ENCODE measurements at regions not wholly inside any gene's neighbourhood (a gene's known extent, or its start where the extent isn't known, plus 50 kb on each side); places are given as distances from the start of the nearest gene placed in this dataset.

GRCh38 chr9:13629067-13629466, 349.6 kb upstream of the MPDZ start:
- DNase-seq, result no peak

- no peak for DNase-seq
These were observed 349.0 kb upstream of the MPDZ start for GRCh38 chr9:13628526-13628925.

- DNase-seq, result no peak
These were observed 348.0 kb upstream of the MPDZ start for GRCh38 chr9:13627502-13627901.

- no peak for DNase-seq
These were observed 347.6 kb upstream of the MPDZ start for GRCh38 chr9:13627071-13627470.

- DNase-seq, result no peak
These were observed 347.1 kb upstream of the MPDZ start for GRCh38 chr9:13626601-13627000.

- no peak for DNase-seq
These were observed 342.5 kb upstream of the MPDZ start for GRCh38 chr9:13621872-13622564.

- DNase-seq, result no peak
These were observed 337.1 kb upstream of the MPDZ start for GRCh38 chr9:13616491-13617035.

GRCh38 chr9:13615660-13616490, 336.4 kb upstream of the MPDZ start:
- no peak for DNase-seq

GRCh38 chr9:13614060-13614459, 334.6 kb upstream of the MPDZ start:
- no peak for DNase-seq

- no peak for DNase-seq
These were observed 333.8 kb upstream of the MPDZ start for GRCh38 chr9:13613296-13613695.

- no peak for DNase-seq
These were observed 329.0 kb upstream of the MPDZ start for GRCh38 chr9:13608451-13608850.

- DNase-seq, result no peak
These were observed 328.3 kb upstream of the MPDZ start for GRCh38 chr9:13607481-13608441.

GRCh38 chr9:13606586-13606985, 327.1 kb upstream of the MPDZ start:
- DNase-seq, result no peak

- no peak for DNase-seq
These were observed 324.4 kb upstream of the MPDZ start for GRCh38 chr9:13603921-13604320.

- DNase-seq, result no peak
These were observed 319.2 kb upstream of the MPDZ start for GRCh38 chr9:13598738-13599137.

GRCh38 chr9:13597427-13597826, 317.9 kb upstream of the MPDZ start:
- no peak for DNase-seq

GRCh38 chr9:13597004-13597403, 317.5 kb upstream of the MPDZ start:
- no peak for DNase-seq

GRCh38 chr9:13596383-13596970, 317.0 kb upstream of the MPDZ start:
- no peak for DNase-seq

- DNase-seq, result no peak
These were observed 311.5 kb upstream of the MPDZ start for GRCh38 chr9:13590996-13591395.

GRCh38 chr9:13589034-13589737, 309.7 kb upstream of the MPDZ start:
- DNase-seq, result no peak

- DNase-seq, result no peak
These were observed 308.9 kb upstream of the MPDZ start for GRCh38 chr9:13588151-13589033.
